ENCODE measurements at regions not wholly inside any gene's neighbourhood (a gene's known extent, or its start where the extent isn't known, plus 50 kb on each side); places are given as distances from the start of the nearest gene placed in this dataset.

- TF ChIP-seq REST (IDR thresholded peaks at IDR 0.05; ENCODE audit: borderline replicate concordance): no peak
- no peak for TF ChIP-seq EZH2 (IDR thresholded peaks at IDR 0.05; ENCODE audit: borderline replicate concordance, insufficient read depth, low read length, poor library complexity, severe bottlenecking)
- TF ChIP-seq CTCF (IDR thresholded peaks at IDR 0.05; ENCODE audit: poor library complexity, severe bottlenecking): no peak
- TF ChIP-seq POLR2AphosphoS5 (IDR thresholded peaks at IDR 0.05): no peak
- no peak for TF ChIP-seq EP300 (conservative IDR thresholded peaks at IDR 0.05; ENCODE audit: poor library complexity, severe bottlenecking)
- TF ChIP-seq SMC3 (conservative IDR thresholded peaks at IDR 0.05; ENCODE audit: poor library complexity): no peak
- TF ChIP-seq MXI1 (conservative IDR thresholded peaks at IDR 0.05; ENCODE audit: poor library complexity, severe bottlenecking): no peak
- no peak for TF ChIP-seq RAD21 (conservative IDR thresholded peaks at IDR 0.05)
- no peak for TF ChIP-seq TAF1 (IDR thresholded peaks at IDR 0.05; ENCODE audit: low read depth)
- Histone ChIP-seq H3K27ac (ENCODE audit: low read length) (no peak overlapping the region), H3K27me3 (ENCODE audit: insufficient read depth, low read depth, low read length) (no peaks in the 10 kb centered on the region), H3K79me2 (replicated peaks; ENCODE audit: insufficient read depth, low read length) (no peaks in the 10 kb centered on the region), H3K36me3 (ENCODE audit: insufficient read depth, low read length) (no peaks in the 10 kb centered on the region), H3K4me3 (ENCODE audit: low read length) (no peak overlapping the region), H4K20me1 (ENCODE audit: insufficient read depth) (no peaks in the 10 kb centered on the region), H3F3A (ENCODE audit: insufficient read depth, low read length, poor library complexity, severe bottlenecking) (no peaks in the 10 kb centered on the region), H3K9me3 (ENCODE audit: low read length) (no peaks in the 10 kb centered on the region), H3K9me2 (ENCODE audit: insufficient read depth, low read length) (no peaks in the 10 kb centered on the region), H3K9ac (ENCODE audit: low read length) (no peak overlapping the region), H2AFZ (ENCODE audit: low read depth, low read length) (no peak overlapping the region), H3K4me2 (ENCODE audit: low read length) (no peak overlapping the region)
Observed at GRCh38 chr15:36232491-36232890, 346.9 kb upstream of the CDIN1 start.

- Histone ChIP-seq H3K4me3 (ENCODE audit: low read length) (no peak overlapping the region), H4K20me1 (ENCODE audit: insufficient read depth) (no peaks in the 10 kb centered on the region), H3K4me2 (ENCODE audit: low read length) (no peak overlapping the region), H3K79me2 (replicated peaks; ENCODE audit: insufficient read depth, low read length) (no peaks in the 10 kb centered on the region), H3K27ac (ENCODE audit: low read length) (no peak overlapping the region), H2AFZ (ENCODE audit: low read depth, low read length) (no peak overlapping the region), H3K36me3 (ENCODE audit: insufficient read depth, low read length) (no peaks in the 10 kb centered on the region), H3F3A (ENCODE audit: insufficient read depth, low read length, poor library complexity, severe bottlenecking) (no peaks in the 10 kb centered on the region), H3K9ac (ENCODE audit: low read length) (no peak overlapping the region), H3K27me3 (ENCODE audit: insufficient read depth, low read depth, low read length) (no peaks in the 10 kb centered on the region), H3K9me2 (ENCODE audit: insufficient read depth, low read length) (no peaks in the 10 kb centered on the region), H3K9me3 (ENCODE audit: low read length) (no peaks in the 10 kb centered on the region)
- TF ChIP-seq POLR2AphosphoS5 (IDR thresholded peaks at IDR 0.05) (no peak), TAF1 (IDR thresholded peaks at IDR 0.05; ENCODE audit: low read depth) (no peak), EP300 (conservative IDR thresholded peaks at IDR 0.05; ENCODE audit: poor library complexity, severe bottlenecking) (no peak), REST (IDR thresholded peaks at IDR 0.05; ENCODE audit: borderline replicate concordance) (no peak), MXI1 (conservative IDR thresholded peaks at IDR 0.05; ENCODE audit: poor library complexity, severe bottlenecking) (no peak), SMC3 (conservative IDR thresholded peaks at IDR 0.05; ENCODE audit: poor library complexity) (no peak), RAD21 (conservative IDR thresholded peaks at IDR 0.05) (no peak), EZH2 (IDR thresholded peaks at IDR 0.05; ENCODE audit: borderline replicate concordance, insufficient read depth, low read length, poor library complexity, severe bottlenecking) (no peak), CTCF (IDR thresholded peaks at IDR 0.05; ENCODE audit: poor library complexity, severe bottlenecking) (no peak)
Observed at GRCh38 chr15:36234743-36235142, 344.7 kb upstream of the CDIN1 start.

Measured in neural cell (in vitro differentiated cells).